GM19023 (cell line): ENCODE measurements at regions not wholly inside any gene's neighbourhood (a gene's known extent, or its start where the extent isn't known, plus 50 kb on each side); places are given as distances from the start of the nearest gene placed in this dataset.

ENCODE experiments used
- ATAC-seq: cut with Tn5 transposase; IDR thresholded peaks from one replicate; pipeline ENCODE4 v1.9.1; 2021; ENCODE audit warnings: mild to moderate bottlenecking, moderate library complexity; ENCODE audit not compliant: unreplicated experiment

DNA sequence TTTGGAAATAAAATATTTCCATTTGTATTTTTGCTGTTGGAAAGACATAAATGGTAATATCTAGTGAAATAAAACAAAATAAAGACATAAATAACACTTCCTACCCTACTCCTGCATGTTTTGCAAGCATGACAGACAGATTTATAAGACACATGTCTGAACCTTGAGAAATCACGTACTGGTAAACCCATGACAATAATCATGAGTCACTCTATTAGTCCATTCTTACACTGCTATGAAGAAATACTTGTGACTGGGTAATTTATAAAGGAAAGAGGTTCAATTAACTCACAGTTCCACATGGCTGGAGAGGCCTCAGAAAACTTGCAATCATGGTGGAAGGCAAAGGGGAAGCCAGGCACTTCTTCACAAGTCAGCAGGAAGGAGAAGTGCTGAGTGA, 942.2 kb downstream of the REEP3 start:
- no peak for ATAC-seq

DNA sequence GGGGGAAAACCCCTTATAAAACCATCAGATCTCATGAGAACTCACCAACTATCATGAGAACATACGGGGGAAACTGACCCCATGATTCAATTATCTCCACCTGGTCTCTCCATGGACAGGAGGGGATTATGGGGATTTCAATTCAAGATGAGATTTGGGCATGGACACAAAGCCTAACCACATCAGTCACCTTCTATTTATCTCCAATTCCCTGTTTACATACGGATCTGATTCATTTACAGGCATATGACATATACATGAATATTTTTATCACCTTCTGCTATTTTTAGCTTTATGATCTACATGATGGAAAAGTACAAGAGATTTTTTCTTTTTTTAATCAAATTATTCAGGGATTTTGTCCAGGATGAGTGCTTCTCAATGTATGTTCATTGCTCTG, 944.5 kb downstream of the REEP3 start:
- no peak for ATAC-seq

DNA sequence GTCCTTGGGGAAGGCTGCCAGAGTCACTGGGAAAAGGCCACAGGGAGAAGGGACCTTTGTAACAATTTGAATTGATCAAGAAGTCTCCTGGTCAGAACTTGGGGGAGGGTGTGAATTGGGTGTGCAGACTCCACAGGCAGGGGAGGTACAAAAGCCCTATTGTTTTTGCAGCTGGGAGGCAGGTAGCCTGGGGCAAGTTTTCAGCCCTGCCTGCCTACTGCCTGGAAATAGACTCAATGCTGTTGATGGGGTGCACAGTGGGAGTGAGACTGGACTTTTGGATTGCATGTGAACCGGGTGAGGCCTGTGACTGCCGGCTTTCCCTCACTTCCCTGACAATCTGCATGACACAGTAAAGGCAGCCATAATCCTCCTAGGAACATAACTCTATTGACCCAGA, 947.0 kb downstream of the REEP3 start:
- ATAC-seq = no peak

DNA sequence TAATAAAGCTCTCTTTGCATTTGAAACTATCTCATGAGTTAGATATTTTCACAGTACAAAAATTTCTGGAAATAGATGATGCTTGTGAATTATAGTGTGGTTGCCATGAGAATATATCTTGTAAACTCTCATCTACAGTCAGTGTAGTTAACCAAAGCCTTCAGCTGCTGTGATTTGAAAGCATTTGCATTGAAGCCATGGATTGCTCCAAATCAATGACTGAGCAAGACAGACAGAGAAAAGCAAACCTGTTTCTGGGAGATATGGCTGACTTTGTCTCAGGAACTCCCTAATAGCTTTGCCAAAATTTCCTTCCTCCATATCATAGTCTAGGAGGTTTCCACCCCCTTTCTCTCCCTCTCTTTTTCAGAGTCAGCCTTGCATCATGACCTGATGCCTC, 955.3 kb downstream of the REEP3 start:
- no peak for ATAC-seq

DNA sequence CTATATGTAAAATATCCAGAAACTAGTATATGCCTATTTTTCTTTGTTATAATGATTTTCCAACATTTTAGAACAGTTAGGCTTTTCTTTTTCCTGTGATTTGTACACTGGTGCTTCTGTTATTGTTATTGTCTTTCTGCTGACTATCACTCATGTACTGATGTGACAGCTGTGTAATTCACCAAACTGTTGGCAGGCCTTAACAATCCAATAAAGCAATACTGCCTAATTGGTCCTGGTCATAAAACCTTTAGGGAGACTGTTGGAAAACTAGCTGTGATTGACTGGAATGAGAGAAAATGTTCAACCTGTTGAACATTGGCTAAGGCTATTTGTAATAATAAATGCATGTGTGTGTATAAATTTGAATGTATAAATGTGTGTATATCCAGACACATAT, 956.6 kb downstream of the REEP3 start:
- no peak for ATAC-seq

DNA sequence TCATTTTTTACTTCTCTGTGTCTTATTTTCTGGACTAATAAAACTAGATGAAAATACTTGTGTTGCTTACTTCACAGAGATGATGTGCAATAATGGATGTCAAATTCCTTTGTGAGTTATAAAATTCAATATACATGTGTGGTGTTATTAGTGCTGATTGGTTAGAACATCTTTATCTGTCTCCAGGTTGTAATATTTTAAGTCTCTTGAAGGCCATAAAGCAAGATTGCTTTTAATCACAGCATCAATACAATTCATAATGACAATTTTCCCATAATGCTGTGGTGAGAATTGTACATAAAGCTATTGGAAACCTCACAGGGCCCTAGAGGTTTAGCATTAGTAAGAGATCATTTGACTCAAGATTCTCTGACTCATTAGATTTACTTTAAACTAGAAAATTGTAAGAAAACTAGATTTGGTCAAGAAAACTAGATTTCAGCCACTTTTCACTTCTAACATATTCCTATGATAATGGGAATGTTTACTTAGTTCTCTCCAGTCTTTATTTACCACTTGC, 963.7 kb downstream of the REEP3 start:
- no peak for ATAC-seq

DNA sequence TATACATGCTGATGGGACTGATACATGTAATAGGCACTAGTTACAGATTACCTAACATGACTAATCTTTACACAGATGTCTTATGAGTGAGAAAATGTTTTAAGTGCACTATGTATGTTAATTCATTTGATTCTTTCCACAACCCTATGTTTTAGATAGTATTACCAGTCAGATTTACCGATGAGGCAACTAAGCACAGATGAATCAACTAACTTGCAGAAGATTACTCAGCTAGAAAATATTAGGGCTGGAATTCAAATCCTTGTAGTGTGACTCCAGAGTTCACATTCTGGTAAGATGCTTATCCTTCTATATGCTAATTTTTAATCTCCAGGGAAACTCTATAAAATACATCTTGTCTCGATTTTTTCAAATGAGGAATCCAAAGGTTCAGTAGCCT, 964.9 kb downstream of the REEP3 start:
- ATAC-seq = no peak

DNA sequence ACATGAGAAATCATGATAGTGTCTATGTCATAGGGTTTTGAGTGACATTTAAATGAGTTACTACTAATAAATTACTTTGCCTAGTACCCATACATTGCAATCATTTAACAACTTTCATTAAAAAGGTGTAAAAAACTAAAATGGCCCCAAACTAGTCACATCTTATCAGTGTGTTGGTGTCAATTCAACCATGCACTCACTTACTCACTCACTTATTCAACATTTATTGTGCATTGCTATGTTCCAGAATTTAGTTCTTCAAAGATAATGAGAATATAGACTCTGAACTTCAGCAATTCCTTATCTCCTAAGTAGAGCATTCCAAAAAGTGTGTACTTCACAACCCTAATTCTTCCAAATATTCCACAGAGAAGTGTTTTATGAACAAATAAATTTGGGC, 965.7 kb downstream of the REEP3 start:
- no peak for ATAC-seq

DNA sequence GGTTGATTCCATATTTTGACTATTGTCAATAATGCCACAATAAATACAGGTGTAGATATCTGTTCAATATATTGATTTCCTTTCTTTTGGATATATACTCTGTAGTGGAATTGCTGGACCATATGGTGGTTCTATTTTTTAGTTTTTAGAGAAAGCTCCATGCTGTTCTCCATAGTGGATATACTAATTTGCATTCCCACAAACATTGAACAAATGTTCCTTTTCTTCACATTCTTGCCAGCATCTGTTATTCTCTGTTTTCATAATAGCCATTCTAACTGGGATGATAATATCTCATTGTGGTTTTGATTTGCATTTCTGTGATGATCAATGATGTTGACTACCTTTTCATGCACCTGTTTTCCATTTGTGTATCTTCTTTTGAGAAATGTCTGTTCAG, 973.7 kb downstream of the REEP3 start:
- ATAC-seq = no peak

DNA sequence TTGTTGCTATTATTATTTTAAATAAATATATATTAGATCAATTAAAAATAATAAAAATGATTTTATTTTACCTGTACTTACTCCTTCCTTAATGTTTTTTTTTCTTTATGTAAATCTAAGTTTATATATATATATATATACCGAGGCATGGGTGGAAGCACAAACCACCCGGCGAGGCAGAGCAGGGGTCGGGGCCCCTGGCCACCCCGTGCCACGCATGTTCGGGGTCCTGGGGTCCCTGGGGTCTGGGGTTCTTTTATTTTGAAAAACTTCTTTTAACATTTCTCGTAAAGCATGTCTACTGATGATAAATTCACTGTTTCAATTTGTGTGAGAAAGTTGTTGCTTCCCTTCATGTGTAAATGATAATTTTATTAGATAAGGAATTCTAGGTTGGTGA, 976.1 kb downstream of the REEP3 start:
- ATAC-seq = no peak

DNA sequence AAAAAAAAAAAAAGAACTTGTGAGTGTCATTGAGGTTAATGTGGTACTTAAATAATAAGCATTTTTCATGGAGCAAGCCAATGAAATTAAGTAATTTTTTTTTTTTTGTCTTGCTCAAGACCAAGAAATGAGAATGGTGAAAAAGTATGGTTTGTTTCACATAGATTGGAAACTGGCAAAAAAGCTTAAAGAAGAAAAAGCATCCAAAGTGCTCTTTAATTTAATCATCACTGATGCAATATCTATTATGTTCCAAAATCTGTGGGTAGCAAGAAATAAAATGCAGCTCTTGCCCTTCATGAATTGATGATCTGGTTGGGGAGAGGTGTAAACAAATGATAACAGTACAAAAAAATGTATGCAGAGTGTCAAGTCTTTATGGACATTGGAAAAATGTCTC, 980.6 kb downstream of the REEP3 start:
- no peak for ATAC-seq

DNA sequence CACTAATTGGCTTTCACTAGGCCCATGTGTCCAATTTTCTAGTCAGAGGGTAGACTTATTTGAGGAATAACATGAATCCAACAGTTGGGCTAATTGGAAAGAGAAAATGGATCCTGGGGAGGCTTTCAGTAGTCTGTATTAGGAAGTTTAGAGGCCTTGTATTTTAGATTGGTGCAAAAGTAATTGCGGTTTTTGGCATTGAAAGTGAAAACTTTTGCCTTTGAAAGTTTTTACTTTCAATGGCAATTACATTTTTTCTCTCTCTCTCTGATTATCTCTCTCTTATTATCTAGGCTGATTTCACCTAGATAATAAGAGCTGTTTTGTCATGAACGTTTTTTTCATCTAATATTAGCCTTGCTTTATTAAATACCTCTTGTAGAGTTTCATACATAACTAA, 981.7 kb downstream of the REEP3 start:
- no peak for ATAC-seq

DNA sequence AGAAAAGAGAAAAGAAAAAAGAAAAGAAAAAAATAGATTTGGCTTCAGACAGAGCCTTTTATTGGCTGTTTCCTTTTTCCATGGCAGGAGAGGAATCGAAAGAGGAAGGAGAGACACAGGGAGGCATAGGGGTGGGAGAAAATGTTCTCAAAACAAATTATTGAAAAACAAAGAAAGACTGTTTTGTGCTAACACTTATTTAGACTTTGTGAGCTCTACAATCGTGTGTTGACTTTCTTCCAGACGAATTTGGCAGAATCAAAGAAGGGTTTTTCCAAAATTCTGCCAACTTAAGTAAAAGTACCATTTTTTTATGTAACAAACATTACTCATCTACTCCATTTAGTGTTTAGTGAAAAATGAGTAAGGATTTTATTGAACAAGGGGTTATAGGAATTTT, 982.2 kb downstream of the REEP3 start:
- no peak for ATAC-seq

DNA sequence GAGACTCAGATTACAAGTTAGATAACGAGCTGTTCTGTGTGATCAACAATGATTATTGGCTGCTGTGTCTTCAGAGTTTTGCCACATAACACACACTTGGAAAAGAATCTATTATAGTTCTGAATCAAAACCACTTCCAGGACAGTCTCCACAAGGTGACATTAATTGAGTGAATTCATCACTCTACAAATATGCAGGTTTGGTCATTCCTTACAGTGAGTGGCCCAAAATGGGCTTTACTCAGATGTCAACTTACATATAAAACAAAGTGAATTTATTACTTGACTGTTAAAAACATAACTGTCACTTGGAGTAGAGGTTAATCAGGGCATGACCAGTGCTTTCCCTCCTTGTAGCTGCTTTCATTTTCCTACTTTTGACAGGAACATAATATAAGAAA, 984.3 kb downstream of the REEP3 start:
- ATAC-seq = no peak

DNA sequence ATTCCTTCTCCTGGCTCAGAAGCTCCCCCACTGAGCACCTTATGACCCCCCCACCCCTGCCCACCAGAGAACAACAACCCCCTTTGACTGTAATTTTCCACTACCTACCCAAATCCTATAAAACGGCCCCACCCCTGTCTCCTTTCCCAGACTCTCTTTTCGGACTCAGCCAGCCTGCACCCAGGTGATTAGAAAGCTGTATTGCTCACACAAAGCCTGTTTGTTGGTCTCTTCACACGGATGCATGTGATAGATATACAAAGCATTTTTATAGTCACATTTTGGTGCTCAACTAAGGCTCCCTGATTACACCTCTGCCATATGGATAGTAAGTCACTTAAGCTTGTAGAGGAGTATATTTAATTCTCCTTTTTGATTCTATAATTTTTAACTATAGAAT, 985.8 kb downstream of the REEP3 start:
- no peak for ATAC-seq

DNA sequence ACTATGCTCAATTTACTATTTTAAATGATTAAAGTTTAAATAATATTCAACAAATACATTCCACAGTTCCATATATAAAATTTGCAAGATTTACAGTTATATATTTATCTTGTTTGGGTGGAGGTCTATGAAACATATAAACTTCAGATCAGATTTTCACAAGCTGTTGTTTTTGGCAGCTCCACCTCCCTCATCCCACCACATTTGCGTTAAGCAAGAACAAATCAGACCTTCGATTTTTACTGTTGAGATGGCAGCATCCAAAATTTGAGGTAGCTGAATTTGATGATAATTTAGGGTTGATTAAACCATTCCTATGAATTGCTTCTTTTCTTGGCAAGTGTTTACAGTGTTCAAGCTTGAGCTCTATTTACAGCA, 986.4 kb downstream of the REEP3 start:
- ATAC-seq = no peak

DNA sequence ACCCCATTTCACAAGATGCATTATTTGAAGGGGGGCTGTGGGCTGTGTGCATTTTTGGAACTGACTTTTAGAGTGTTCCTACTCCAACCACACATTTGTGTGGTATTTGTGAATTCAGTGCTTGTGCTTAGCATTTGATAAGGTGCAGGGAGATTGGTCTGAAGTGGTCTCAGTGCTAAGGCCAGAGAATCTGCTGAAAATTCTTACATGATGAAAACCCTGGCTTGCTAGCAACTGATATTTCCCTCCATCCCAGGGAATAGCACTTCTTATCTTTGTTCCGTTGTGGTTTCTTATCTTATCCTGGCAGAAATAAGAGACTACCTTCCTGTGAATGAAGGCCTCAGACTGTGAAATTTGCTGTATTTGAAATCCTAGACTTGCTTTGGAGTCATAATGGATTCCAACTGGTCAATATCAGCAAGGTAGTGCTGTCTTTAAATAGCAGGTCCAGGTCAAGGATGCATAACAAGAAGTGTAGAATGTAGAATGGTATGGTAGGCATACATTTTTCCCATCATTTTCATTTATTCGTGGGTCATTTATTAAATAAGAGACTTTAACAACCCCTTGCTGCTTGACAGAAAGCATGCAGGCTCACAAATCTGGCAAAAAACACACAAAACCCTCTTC, 986.9 kb downstream of the REEP3 start:
- no peak for ATAC-seq

DNA sequence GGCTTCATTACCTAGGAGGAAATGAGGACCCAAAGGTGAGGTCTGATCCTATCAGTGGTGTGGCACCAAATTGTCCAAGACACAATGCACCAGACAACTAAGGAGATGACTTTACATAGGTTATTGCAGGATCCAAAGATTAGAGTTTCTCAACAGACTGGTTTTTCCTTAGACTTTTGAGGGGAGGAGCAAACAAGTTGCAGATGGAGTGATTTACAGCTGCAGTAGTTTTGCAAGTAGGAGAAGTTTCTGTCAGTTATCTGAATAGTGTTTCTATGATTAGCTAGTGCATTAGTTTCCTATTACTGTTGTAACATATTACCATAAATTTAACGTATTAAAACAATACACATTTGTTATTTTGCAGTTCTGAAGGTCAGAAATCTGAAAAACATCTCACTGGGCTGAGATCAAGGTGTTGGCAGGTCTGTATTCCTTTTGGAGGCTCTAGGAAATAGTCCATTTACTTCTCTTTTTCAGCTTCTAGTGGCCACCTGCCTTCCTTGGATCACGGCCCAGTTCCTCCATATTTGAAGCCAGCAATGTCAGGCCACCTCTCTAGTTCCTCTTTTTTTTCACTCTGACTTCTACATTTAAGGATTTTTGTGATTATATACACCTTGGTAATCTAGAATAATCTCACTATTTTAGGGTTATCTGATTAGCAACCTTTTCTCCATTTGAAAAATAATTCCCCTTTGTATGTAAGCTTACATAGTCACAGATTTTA, 994.9 kb downstream of the REEP3 start:
- ATAC-seq = no peak

DNA sequence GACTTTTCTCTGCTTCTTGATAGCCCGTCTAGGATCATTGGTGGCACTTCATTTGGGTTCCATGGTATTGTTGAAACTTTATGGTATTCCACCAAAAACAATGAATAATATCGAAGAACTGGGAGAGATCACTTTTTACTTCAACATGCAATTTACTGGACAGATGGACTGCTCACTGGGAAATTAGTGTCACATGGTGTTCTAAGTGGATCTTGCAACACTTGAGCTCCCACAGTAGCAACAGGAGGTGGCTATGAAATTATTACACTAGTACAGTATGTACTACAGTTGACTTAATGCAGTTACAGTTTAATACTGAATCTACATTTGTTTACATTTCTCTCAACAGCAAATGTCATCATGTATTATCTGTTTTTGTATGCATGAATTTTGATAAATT, 997.3 kb downstream of the REEP3 start:
- ATAC-seq = no peak

DNA sequence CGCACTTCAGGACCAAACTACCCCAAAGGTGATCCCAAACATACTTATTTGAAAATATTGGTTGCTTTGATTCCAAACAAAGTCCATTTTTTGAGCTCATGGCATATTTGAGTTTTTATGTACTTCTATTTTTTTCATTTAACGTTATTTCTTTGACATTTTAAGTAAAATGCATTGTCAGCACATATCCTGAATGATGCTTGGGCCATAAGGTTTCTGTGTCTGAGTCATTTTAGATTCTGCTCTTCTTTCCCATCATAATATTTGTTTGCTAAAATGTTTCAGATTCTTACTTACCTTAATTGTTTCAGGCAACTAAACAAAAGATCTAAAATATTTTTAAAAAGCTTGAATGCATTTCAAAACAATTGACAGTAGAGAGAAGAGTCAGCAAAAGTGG, 998.2 kb downstream of the REEP3 start:
- no peak for ATAC-seq

DNA sequence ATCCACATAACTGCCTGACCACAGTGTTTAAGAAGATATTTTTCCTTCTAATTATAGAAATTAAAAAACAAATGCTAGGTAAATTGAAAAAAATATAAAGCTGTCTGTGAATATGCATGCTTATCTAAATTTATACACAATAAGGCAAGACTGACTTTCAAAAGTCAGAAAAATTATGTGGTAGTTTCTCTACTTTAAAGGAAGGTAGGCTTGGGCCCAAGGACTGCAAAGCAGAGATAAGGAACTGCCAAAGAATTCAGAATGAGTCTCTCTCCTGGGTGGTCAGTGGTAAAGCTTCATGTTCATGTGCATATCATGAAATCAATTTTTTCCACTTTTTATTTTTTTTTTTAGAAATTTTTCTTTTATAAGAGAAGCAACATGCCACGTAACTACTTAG, 998.6 kb downstream of the REEP3 start:
- ATAC-seq = no peak

DNA sequence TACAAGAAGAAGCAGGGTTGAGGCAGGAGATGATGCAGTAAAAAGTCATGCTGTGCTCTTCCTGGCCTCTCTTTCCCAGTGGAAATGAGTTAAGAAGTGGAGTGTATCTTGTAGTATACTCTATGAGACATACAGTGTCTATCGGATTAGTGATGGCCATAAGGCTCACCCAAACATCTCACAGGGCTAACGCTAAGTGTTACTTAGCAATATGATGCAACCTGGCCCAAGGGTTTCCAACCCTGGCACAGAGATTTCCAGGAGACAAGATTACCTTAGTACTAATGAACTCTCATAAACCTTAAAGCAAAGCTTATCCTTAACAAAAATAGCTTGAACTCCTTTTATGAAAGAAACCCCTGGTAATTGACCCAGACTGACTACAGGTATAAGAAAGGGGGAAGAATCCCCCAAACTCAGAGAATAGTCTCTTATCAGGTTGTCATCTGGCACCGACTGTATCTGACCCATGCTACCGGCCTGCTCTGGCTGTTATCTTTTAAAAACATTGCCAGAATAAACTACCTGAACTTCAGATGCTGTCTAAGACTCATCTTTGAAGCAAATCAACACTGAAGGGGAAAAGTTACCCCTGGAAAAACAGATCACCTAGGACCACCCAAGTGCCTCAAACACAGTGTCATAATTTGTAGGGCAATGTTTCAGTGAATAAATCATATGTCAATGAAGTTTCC, 1002.0 kb downstream of the REEP3 start:
- ATAC-seq = no peak
